Mesendoderm (in vitro differentiated cells): ENCODE measurements at regions not wholly inside any gene's neighbourhood (a gene's known extent, or its start where the extent isn't known, plus 50 kb on each side); places are given as distances from the start of the nearest gene placed in this dataset.

ENCODE experiments used
- DNase-seq: peaks from one replicate; pipeline ENCODE4 v3.0.0; 2013
- H2AK5ac ChIP-seq: 2 replicates; pipeline ENCODE4 v1.6.1; 2013; ENCODE audit warnings: low read length, inconsistent platforms
- H2BK120ac ChIP-seq: 2 replicates; pipeline ENCODE4 v1.6.1; 2013; ENCODE audit warnings: low read depth, mild to moderate bottlenecking, low read length, moderate library complexity, mixed read lengths
- H2BK15ac ChIP-seq: replicated peaks from 2 replicates; pipeline ENCODE4 v1.6.1; 2013; ENCODE audit warnings: low read depth, mild to moderate bottlenecking, moderate library complexity
- H2BK5ac ChIP-seq: 2 replicates; pipeline ENCODE4 v1.6.1; 2013; ENCODE audit warnings: low read length, inconsistent platforms
- H3K18ac ChIP-seq: 2 replicates; pipeline ENCODE4 v1.6.1; 2013; ENCODE audit warnings: mild to moderate bottlenecking, low read length, mixed read lengths
- H3K23ac ChIP-seq: one replicate; pipeline ENCODE4 v1.6.1; 2013; ENCODE audit warnings: low read length
- H3K27ac ChIP-seq: 2 replicates; pipeline ENCODE4 v1.5.1; 2013; ENCODE audit warnings: low read depth, mild to moderate bottlenecking, inconsistent platforms, low read length, moderate library complexity
- H3K27me3 ChIP-seq: 2 replicates; pipeline ENCODE4 v1.6.1; 2013; ENCODE audit warnings: low read length, control low read depth, mild to moderate bottlenecking, inconsistent platforms; ENCODE audit not compliant: insufficient read depth, poor library complexity
- H3K36me3 ChIP-seq: 2 replicates; pipeline ENCODE4 v1.6.1; 2013; ENCODE audit warnings: low read length, inconsistent platforms; ENCODE audit not compliant: control insufficient read depth, insufficient read depth
- H3K4ac ChIP-seq: one replicate; pipeline ENCODE4 v1.6.1; 2013; ENCODE audit warnings: low read depth, mild to moderate bottlenecking, low read length, moderate library complexity
- H3K4me1 ChIP-seq: 2 replicates; pipeline ENCODE4 v1.6.1; 2013; ENCODE audit warnings: low read depth, low read length, inconsistent platforms; ENCODE audit not compliant: control insufficient read depth
- H3K4me2 ChIP-seq: 2 replicates; pipeline ENCODE4 v1.6.1; 2013; ENCODE audit warnings: low read length
- H3K4me3 ChIP-seq: 2 replicates; pipeline ENCODE4 v1.5.1; 2013; ENCODE audit warnings: mild to moderate bottlenecking, low read length
- H3K56ac ChIP-seq: one replicate; pipeline ENCODE4 v1.6.1; 2013; ENCODE audit warnings: low read length
- H3K79me1 ChIP-seq: 2 replicates; pipeline ENCODE4 v1.6.1; 2013; ENCODE audit warnings: low read length, inconsistent platforms
- H3K79me2 ChIP-seq: 2 replicates; pipeline ENCODE4 v1.6.1; 2013; ENCODE audit warnings: mild to moderate bottlenecking, low read length; ENCODE audit not compliant: control insufficient read depth, insufficient read depth
- H3K9ac ChIP-seq: 2 replicates; pipeline ENCODE4 v1.6.1; 2013; ENCODE audit warnings: low read length, inconsistent platforms
- H4K5ac ChIP-seq: one replicate; pipeline ENCODE4 v1.6.1; 2013; ENCODE audit warnings: low read length
- H4K8ac ChIP-seq: one replicate; pipeline ENCODE4 v1.6.1; 2013; ENCODE audit warnings: low read depth, mild to moderate bottlenecking, control low read depth, low read length, moderate library complexity
- WGBS: extraction: QIAGEN DNeasy Blood & Tissue Kit; methylation state at CpG from one replicate; pipeline ENCODE4 v1.1.7; 2013; ENCODE audit warnings: low lambda C conversion rate, missing lambda C conversion rate; ENCODE audit not compliant: insufficient coverage; ENCODE audit errors: extremely low coverage; 5-methylcytosine and 5-hydroxymethylcytosine counted together

GRCh38 chr5:92126182-92126581 is 743.1 kb upstream of the ARRDC3 start:
- WGBS, result no CpG with 5 or more reads among the region's 1 CpG
- H3K36me3 ChIP-seq, result no peaks in the 10 kb centered on the region
- no peak overlapping the region for H3K4ac ChIP-seq
- H3K27ac ChIP-seq, result no peak overlapping the region
- no peaks in the 10 kb centered on the region for H3K4me1 ChIP-seq
- no peak overlapping the region for H2AK5ac ChIP-seq
- no peak overlapping the region for H3K23ac ChIP-seq
- no peaks in the 10 kb centered on the region for H3K79me2 ChIP-seq
- H3K79me1 ChIP-seq, result no peaks in the 10 kb centered on the region
- H2BK5ac ChIP-seq, result no peak overlapping the region
- no peak overlapping the region for H3K4me3 ChIP-seq
- H2BK120ac ChIP-seq, result no peak overlapping the region
- DNase-seq, result no peak
- no peak overlapping the region for H4K5ac ChIP-seq
- no peak overlapping the region for H4K8ac ChIP-seq
- no peaks in the 10 kb centered on the region for H3K27me3 ChIP-seq
- no peak overlapping the region for H3K18ac ChIP-seq
- H2BK15ac ChIP-seq, result no peak overlapping the region
- no peak overlapping the region for H3K4me2 ChIP-seq
- H3K9ac ChIP-seq, result no peak overlapping the region
- no peak overlapping the region for H3K56ac ChIP-seq

DNA sequence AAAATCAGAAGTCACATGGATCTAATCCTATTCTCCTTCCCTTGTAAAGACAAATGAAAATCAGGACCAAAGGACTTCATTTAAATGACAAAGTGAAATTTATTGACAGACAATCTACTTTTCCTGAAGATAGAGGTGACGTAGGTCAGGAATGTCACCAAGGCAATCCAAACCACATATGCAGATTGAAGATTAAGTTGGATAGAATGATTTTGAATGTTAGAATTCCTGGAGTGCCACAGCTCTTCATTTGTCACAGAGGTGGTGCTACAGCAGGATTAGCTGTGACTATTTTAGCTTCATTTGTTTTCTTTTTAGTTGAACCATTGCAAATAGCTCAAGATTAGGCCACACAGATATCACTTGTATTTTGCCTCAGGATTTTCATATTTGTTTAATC is 736.0 kb upstream of the ARRDC3 start:
- no CpG with 5 or more reads among the region's 1 CpG for WGBS
- DNase-seq, result peak; percentile 91
- no peak overlapping the region for H3K56ac ChIP-seq

GRCh38 chr5:92106808-92107207 is 723.7 kb upstream of the ARRDC3 start:
- no peak overlapping the region for H2AK5ac ChIP-seq

More for the DNA sequence above, 736.0 kb upstream of the ARRDC3 start:
- no peak overlapping the region for H2BK5ac ChIP-seq
- H2AK5ac ChIP-seq, result no peak overlapping the region
- H3K4me3 ChIP-seq, result no peak overlapping the region
- H2BK120ac ChIP-seq, result no peak overlapping the region
- no peaks in the 10 kb centered on the region for H3K36me3 ChIP-seq
- no peak overlapping the region for H3K9ac ChIP-seq
- no peak overlapping the region for H3K4ac ChIP-seq
- H3K79me2 ChIP-seq, result no peaks in the 10 kb centered on the region
- H3K4me2 ChIP-seq, result no peak overlapping the region
- no peak overlapping the region for H3K23ac ChIP-seq
- no peaks in the 10 kb centered on the region for H3K79me1 ChIP-seq
- H2BK15ac ChIP-seq, result no peak overlapping the region
- no peak overlapping the region for H4K5ac ChIP-seq
- no peak overlapping the region for H3K18ac ChIP-seq
- no peak overlapping the region for H4K8ac ChIP-seq
- H3K27ac ChIP-seq, result no peak overlapping the region
- no peaks in the 10 kb centered on the region for H3K27me3 ChIP-seq
- no peaks in the 10 kb centered on the region for H3K4me1 ChIP-seq

GRCh38 chr5:92104126-92104525 is 721.0 kb upstream of the ARRDC3 start:
- no peak overlapping the region for H3K23ac ChIP-seq
- H3K27me3 ChIP-seq, result no peaks in the 10 kb centered on the region
- H2BK5ac ChIP-seq, result no peak overlapping the region
- no peak overlapping the region for H3K4me3 ChIP-seq
- no peak overlapping the region for H2AK5ac ChIP-seq
- no peak overlapping the region for H3K27ac ChIP-seq
- H3K79me2 ChIP-seq, result no peaks in the 10 kb centered on the region
- H3K9ac ChIP-seq, result no peak overlapping the region
- H3K56ac ChIP-seq, result no peak overlapping the region
- H3K4me2 ChIP-seq, result no peak overlapping the region
- H3K18ac ChIP-seq, result no peak overlapping the region
- H3K4ac ChIP-seq, result no peak overlapping the region
- no peak overlapping the region for H2BK15ac ChIP-seq
- no peaks in the 10 kb centered on the region for H3K79me1 ChIP-seq
- no peaks in the 10 kb centered on the region for H3K4me1 ChIP-seq
- no peak for DNase-seq
- H3K36me3 ChIP-seq, result no peaks in the 10 kb centered on the region
- no peak overlapping the region for H2BK120ac ChIP-seq
- no peak overlapping the region for H4K5ac ChIP-seq
- no peak overlapping the region for H4K8ac ChIP-seq

More at GRCh38 chr5:92106808-92107207, 723.7 kb upstream of the ARRDC3 start:
- no peak overlapping the region for H2BK15ac ChIP-seq
- WGBS, result no CpG with 5 or more reads among the region's 1 CpG
- H3K27me3 ChIP-seq, result no peaks in the 10 kb centered on the region
- no peak overlapping the region for H2BK5ac ChIP-seq
- H3K4me3 ChIP-seq, result no peak overlapping the region
- no peak overlapping the region for H3K4me2 ChIP-seq
- no peak overlapping the region for H3K56ac ChIP-seq
- no peak overlapping the region for H2BK120ac ChIP-seq
- H3K79me2 ChIP-seq, result no peaks in the 10 kb centered on the region
- no peaks in the 10 kb centered on the region for H3K36me3 ChIP-seq
- H4K5ac ChIP-seq, result no peak overlapping the region
- H3K79me1 ChIP-seq, result no peaks in the 10 kb centered on the region
- DNase-seq, result no peak
- no peak overlapping the region for H3K23ac ChIP-seq
- H3K4ac ChIP-seq, result no peak overlapping the region
- no peaks in the 10 kb centered on the region for H3K4me1 ChIP-seq
- no peak overlapping the region for H3K27ac ChIP-seq
- no peak overlapping the region for H4K8ac ChIP-seq
- H3K18ac ChIP-seq, result no peak overlapping the region
- H3K9ac ChIP-seq, result no peak overlapping the region

GRCh38 chr5:92102313-92102712 is 719.2 kb upstream of the ARRDC3 start:
- Histone ChIP-seq H4K5ac (no peak overlapping the region), H3K36me3 (no peaks in the 10 kb centered on the region), H4K8ac (no peak overlapping the region), H2AK5ac (no peak overlapping the region), H3K4me1 (no peaks in the 10 kb centered on the region), H3K9ac (no peak overlapping the region), H3K4ac (no peak overlapping the region), H2BK120ac (no peak overlapping the region), H3K79me1 (no peaks in the 10 kb centered on the region), H2BK5ac (no peak overlapping the region), H3K27me3 (no peaks in the 10 kb centered on the region), H3K27ac (no peak overlapping the region), H3K4me3 (no peak overlapping the region), H3K56ac (no peak overlapping the region), H3K23ac (no peak overlapping the region), H2BK15ac (no peak overlapping the region), H3K18ac (no peak overlapping the region), H3K4me2 (no peak overlapping the region), H3K79me2 (no peaks in the 10 kb centered on the region)
- no CpG with 5 or more reads among the region's 3 CpGs for WGBS
- DNase-seq, result no peak

GRCh38 chr5:92092239-92092638 is 709.1 kb upstream of the ARRDC3 start:
- H3K27me3 ChIP-seq, result no peaks in the 10 kb centered on the region
- no peaks in the 10 kb centered on the region for H3K79me2 ChIP-seq
- no peak overlapping the region for H3K9ac ChIP-seq
- no peak overlapping the region for H3K23ac ChIP-seq
- H2BK5ac ChIP-seq, result no peak overlapping the region
- no peak overlapping the region for H2BK120ac ChIP-seq
- no peak overlapping the region for H2BK15ac ChIP-seq
- H3K27ac ChIP-seq, result no peak overlapping the region
- H3K18ac ChIP-seq, result no peak overlapping the region
- H4K5ac ChIP-seq, result no peak overlapping the region
- H3K4ac ChIP-seq, result no peak overlapping the region
- H4K8ac ChIP-seq, result no peak overlapping the region
- no peak overlapping the region for H3K4me2 ChIP-seq
- H3K4me3 ChIP-seq, result no peak overlapping the region
- no peak overlapping the region for H2AK5ac ChIP-seq
- H3K4me1 ChIP-seq, result no peaks in the 10 kb centered on the region
- no peaks in the 10 kb centered on the region for H3K79me1 ChIP-seq
- H3K56ac ChIP-seq, result no peak overlapping the region
- no CpG with 5 or more reads among the region's 1 CpG for WGBS
- H3K36me3 ChIP-seq, result no peaks in the 10 kb centered on the region
- no peak for DNase-seq
